HG02588 (cell line): ENCODE measurements at regions not wholly inside any gene's neighbourhood (a gene's known extent, or its start where the extent isn't known, plus 50 kb on each side); places are given as distances from the start of the nearest gene placed in this dataset.
"Not testable (repeated sequence)": the region's sequence is repeated elsewhere in the genome, so short reads cannot be mapped to it uniquely, and the experiment has no call there.

ENCODE experiments used
- ATAC-seq: cut with Tn5 transposase; IDR thresholded peaks from one replicate; pipeline ENCODE4 v1.9.1; 2021; ENCODE audit warnings: mild to moderate bottlenecking, moderate library complexity; ENCODE audit not compliant: unreplicated experiment

DNA sequence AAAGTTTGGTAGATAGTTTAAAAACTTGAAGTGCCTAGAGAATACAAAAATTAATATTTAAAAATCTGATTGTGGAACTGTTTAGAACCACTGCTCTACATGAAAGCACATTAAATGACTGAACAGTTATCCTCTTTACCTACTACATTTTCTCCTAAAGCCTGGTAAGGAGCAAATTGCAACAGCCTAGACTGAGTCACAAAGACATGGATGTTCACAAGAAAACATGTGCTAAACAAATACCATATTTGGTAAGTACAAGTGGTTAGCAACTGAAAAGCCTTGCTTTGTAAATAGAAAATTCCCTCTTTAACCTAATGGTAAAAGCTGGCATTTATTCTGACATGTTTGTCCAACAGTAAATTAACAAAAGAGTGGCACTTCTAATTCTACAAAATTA, 203.1 kb downstream of the FBXO8 start:
- no peak for ATAC-seq

DNA sequence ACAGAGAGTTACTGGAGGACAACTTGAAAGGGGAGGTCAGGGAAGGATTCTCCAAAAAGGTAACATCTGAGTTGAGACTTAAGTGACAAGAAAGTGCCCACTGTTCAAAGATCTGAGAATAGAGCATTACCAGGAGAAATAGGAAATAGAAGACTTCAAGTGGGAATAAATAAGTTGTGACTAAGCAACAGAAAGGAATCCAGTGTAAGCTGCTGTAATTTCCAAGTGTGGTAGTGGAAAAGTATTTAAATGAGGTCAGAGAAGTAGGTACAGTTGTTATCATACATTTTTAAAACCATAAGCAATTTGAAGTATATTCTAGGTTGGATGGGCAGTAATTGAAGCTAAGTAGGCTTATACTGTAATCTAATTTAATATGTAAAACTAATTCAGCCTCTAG, 211.9 kb downstream of the FBXO8 start:
- ATAC-seq = no peak

DNA sequence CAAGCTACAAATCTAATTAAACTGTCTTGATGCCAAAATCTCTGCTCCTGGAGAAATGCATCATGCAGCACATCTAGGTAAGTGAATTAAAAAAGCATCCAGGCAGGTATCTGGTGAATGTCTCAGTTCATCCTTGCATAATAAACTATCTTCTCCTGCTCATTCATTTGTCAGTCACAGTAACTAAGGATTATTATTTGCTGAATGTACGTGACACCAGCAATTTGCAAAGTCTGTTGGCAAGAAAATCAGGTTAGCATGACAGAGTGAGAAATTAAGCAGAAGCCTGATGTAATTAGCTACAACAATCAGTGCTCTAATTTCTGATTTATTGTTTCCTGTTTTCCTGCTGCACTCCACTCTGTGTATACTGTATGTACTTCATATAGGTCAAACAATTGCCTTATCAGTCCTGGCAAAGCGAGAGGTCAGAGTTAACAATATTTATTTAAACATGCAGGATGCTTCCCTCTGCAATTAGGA, 213.6 kb downstream of the FBXO8 start:
- ATAC-seq = no peak

DNA sequence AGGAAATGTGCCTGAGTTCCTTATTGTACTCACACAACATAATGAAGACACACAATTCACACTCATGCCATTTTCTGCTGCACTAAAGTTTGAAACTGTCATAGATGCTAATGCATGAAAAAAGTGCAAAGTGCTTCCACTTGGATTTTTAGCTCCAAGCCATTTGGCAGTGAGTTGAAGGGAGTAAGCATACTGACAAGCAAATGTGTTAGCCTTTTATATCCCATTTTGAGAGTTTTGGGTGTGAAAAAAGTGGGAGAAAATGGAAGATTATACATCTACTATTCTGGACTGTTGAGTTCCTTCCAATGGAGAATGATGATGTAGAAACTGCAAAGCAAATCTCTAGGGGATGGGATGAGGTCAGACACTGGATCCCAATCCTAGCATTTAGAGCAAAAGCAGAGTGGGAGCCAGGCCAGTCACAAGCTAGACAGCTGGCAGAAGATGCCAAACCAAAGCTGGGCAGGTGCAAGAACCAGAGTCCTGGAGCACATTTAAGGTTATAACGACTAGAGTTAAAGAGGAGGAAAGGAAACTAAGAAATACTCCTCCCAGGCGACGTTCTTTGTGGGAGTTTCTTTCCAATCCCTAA, 216.8 kb downstream of the FBXO8 start:
- no peak for ATAC-seq

DNA sequence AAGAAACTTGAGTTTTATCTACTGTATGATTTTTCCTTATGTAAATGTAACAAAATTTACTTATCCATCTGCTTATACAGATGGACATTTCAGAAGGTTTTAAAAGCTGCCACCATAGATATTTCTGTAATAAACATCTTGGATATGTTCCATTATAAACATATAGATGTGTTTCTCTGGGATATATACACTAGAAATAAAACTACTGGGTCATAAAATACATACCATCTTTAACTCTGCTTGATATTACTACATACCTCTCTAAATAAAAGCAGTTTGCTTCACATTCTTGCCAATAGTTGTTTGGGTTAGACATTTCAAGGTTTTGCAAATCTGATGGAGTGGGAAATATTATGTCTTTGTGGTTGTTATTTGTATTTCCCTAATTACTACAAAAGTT, 220.6 kb downstream of the FBXO8 start:
- no peak for ATAC-seq

DNA sequence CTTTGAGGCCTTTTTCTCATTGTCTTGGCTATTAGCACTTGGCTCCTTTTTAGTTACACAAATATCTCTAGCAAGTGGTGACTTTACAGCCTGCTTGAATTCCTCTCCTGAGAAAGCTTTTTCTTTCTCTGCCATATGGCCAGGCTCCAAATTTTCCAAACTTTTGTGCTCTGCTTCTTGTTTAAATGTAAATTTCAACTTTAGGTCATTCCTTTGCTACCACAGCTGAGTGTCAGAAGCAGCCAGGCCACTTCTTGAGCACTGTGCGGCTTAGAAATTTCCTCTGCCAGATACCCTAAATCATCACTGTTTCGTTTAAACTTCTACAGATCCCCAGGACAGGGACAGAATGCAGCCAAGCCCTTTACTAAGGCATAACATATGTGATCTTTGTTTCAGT, 222.4 kb downstream of the FBXO8 start:
- no peak for ATAC-seq

DNA sequence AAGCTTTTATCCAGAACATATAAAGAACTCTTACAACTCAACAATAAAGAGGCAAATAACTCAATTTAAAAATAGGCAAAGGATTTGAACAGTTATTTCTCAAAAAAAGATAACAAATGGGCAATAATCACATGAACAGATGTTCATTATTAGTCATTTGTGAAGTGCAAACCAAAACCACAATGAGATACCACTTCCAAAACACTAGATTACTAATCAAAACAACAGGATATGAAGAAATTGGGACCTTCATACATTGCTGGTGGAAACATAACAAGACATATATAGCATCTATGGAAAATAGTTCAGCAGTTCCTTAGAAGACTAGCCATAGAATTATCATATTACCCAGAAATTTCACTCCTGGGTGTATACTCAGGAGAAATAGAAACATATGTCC, 224.6 kb downstream of the FBXO8 start:
- no peak for ATAC-seq

DNA sequence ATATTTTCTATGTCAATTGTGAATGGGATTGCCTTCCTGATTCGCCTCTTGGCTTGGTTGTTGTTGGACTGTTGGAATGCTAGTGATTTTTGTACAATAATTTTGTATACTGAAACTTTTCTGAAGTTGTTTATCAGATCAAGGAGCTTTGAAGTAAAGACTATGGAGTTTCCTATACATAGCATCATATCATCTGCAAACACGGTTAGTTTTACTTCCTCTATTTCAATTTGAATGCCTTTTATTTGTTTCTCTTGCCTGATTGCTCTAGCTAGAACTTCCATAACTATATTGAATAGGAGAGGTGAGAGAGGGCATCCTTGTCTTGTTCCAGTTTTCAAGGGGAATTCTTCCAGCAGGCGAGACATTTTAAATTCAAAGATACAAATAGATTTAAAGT, 226.5 kb downstream of the FBXO8 start:
- ATAC-seq = no peak

DNA sequence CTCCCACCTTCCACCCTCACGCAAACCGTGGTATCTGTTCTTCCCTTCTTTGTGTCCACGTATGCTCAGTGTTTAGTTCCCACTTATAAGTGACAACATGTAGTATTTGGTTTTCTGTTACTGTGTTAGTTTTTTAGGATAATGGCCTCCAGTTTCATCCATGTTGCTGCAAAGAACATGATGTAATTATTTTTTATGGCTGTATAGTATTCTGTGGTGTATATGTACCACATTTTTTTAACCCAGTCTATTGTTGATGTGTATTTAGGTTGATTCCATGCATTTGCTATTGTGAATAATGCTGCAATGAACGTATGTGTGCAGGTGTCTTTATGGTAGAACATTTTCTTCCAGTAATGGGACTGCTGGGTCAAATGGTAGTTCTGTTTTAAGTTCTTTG, 228.1 kb downstream of the FBXO8 start:
- no peak for ATAC-seq

DNA sequence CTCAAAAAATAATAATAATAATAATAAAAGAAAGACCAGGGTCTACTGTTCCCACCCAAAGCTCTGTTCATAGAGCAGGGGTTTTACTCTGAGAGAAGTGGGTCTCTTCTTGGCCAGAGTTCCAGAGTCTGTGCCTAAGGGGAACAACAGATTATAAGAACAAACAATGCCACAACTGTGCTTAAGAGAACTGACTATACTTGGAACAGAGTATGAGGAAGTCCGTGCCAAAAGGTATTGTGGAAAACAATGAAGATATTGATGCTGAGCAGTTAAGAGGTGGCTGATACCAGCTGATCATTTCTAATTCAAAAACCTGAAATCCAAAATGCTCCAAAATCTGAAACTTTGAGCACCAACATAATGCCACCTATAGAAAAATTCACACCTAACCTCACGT, 229.6 kb downstream of the FBXO8 start:
- no peak for ATAC-seq

DNA sequence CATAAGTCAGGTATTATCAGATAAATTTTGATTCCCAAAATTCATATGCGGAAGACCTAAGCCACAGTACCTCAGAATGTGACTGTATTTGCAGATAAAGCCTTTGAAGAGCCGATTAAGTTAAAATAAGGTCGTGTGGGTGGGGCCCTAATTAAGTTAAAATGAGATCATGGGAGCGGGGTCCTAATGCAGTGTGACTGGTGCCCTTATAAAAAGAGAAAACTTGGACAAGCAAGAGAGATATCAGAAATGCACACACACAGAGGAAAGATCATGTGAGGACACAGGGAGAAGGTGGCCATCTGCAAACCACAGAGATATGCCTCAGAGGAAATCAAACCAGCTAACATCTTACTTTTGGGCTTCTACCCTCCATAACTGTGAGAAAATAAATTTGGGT, 236.1 kb downstream of the FBXO8 start:
- ATAC-seq = no peak

DNA sequence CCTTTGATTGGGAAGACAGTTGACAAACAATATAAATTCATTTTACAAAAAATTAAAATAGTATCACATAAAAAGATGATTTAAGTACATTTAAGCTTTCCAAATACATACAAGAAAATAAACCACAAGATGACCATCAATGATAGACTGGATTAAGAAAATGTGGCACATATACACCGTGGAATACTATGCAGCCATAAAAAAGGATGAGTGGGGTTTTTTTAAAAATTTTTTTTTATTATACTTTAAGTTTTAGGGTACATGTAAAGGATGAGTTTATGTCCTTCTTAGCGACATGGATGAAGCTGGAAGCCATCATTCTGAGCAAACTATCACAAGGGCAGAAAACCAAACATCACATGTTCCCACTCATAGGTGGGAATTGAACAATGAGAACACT, 237.6 kb downstream of the FBXO8 start:
- not testable (repeated sequence) for ATAC-seq

DNA sequence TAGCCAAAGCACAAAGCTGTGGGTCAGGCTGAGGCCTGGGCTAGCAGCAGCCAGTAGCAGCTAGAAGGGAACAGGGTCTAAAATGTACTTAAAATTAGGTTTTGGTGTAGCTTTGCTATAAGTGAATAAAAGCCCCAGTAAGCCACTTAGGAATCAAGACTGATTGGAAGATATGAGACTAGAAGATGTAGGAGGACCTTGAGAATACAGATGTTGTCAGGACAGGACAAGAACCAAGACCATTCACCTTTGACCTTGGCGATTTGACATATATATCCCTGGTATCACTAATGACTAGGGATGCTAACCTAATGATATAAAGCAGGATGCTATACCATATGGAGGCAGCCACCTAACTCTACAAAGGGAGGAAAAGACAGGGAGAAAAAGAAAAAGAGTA, 238.1 kb downstream of the FBXO8 start:
- ATAC-seq = no peak

DNA sequence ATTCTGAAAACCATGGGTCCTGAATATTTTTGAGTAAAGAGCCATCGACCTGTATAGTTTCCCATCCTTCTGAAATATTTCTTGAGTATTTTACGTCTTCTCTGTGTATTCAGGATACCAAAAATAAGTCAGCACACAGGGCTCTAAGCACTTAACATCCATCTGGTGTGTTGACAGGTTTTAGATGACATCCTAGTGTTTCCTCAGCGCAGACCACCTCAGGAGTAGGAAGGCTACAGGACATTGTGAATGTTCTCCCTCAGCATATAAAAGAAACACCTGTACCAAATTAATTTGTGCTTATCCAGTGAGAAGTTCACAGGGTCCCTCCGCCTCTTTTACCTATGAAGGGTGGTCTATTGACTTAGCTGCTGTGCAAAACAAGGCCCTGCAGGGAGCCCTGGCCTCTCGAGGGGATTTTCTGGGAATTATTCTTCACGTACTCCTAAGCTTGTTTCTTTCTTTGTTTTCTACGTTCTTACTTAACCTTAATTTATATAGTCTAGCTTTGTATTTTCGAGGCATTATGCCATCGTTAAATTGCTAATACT, 241.8 kb downstream of the FBXO8 start:
- no peak for ATAC-seq

DNA sequence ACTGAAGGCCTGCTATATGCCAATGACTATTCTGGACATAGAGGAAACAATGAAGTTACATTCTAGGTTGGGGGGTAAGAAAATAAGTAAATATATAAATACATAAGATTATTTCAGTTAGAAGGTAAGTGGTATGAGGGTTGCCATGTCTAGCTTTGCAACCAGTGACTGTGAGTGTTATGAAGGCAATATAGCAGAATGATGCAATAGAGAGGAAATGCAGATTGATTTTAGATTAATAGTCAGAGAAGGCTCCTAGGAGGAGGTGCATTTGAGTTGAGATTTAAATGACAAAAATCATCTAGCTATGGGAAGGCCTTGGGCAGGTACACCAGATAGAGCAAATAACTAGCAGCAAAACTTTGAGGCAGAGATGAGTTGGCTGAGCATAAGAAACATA, 243.2 kb downstream of the FBXO8 start:
- no peak for ATAC-seq

DNA sequence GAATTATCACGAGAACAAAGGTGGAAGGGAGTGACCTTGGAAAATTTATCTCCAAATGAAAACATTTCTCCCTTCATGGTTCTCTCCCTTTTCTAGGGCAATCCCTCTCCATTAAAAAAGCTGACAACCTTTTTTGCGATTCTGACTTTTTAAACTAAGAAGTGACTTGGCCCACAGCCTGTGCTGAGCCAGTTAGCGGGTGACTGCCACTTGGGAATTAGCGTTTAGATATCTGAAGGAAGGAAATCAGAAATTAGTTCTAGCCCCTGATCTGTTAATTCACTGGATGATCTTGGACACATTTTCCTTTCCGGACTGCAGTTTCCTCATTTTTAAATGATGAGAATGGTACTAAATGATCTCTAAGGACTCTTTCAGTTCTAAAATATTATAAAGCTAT, 245.0 kb downstream of the FBXO8 start:
- ATAC-seq = no peak

DNA sequence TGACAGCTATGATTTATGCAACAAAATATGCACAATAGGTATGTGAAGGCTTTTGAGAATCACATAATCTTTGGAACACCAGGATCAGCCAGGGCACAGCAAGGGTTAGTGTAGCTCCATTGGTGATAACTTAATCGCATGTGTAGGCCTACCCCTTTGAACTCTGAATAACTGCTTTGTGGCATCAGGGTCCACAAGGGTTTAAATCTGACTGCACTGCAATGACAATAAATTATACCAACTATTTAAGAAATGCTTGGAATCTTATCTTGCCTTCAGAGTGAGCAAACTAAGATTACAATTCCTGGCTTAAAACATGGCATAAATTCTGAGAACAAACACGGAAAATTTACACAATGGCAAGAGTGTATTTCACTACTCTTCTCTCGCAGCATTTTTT, 245.8 kb downstream of the FBXO8 start:
- ATAC-seq = no peak

DNA sequence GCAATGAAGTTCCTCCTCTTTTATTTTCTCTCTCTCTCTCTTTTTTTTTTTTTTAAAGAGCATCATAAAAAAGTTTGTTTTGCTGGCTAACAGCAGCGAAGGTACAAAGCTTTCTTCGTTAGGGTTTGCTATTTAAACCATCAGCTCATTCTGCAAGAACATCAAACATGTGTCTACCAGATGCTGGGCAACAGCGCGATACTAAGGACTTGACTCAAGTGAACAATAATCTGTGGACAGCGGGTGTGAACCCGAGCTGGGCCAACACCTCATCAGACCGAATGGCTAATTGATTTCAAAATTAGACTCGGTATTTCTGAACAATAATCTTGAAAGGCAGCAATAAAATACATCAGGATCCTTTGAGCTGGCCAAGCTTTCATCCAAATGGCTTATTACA, 246.4 kb downstream of the FBXO8 start:
- no peak for ATAC-seq

DNA sequence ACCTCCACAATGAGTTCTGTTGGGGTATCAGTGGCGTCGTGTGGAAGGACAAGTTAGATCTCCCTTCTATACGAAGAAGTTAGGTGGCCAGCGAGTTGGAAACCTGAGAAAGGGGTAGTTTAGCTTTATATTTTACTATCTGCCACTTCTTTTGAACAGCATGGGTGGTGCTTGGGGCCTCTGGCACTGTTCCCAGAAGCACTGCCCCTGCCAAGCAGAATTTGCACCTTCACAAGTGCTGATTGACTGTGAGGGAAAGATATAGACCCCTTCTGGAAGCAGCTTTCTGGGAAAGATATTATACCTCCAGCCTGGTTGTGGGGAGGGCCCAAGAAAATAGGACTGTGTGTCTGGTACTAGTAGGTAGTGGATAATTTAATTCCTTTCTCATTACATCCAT, 246.9 kb downstream of the FBXO8 start:
- no peak for ATAC-seq

DNA sequence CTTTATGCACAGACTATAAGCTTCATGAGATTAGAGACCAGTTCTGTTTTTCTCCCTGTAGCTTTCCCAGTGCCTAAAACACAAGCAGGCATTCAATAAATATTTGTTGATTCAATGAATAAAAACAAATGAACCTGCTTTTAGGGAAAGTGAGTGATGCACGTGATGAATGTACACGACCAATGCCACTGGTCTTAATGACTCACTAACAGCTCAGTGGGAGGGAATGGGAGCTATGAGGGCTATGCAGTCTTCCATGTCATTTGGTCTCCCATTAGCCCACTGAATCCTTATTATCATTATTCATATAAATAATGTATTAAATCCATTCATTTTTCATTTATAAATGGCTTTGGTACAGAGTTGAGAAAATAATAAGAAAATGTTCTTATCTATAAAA, 247.4 kb downstream of the FBXO8 start:
- ATAC-seq = no peak

DNA sequence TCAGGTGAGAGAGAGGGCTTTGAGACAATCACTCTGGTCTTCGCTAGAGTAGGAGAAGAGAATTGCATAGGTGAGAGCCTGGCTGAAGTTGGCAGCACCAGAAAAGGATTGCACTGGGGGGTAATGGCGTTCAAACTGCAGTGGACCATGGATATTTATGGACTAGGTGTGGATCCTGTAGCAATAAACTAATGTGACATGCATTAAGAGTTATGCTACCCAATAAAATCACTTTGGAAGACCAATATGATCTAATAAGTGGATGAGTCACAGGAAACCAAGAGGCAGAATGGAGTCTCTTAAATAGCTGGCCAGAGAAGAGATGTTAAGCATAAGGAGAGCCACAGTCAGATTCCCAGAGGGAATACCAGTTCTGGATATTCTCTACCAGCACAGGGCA, 259.8 kb downstream of the FBXO8 start:
- ATAC-seq = no peak

DNA sequence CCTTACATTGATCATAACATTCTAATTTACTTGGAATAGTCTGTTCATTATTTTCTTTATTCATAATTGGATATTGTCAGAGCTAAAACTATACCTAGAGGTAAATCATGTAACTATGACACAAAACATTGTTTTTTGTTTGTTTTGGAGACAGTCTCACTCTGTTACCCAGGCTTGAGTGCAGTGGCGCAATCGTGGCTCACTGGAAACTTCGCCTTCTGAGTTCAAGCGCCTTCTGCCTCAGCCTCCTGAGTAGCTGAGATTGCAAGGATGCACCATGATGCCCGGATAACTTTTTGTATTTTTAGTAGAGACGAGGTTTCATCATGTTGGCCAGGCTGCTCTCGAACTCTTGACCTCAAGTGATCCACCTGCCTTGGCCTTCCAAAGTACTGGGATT, 265.2 kb downstream of the FBXO8 start:
- ATAC-seq = no peak

DNA sequence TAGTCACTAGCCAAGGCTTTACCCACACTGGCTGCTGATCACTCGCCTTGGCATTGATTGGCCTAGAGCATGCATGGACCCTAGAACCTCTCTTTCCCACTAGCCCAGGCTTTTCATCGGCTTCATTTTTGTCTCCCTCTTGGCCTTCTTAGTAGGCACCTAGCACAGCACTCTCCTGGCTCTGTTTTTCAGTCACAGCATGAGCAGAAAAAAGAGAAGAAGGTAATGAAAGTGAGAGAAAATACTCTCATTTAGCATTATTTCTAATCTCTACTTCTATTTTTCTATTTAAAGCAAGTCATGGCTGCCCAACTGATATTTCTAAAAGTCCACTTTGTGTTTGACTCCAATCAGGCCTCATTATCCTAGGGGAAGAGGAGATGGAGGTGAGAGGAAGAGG, 267.2 kb downstream of the FBXO8 start:
- ATAC-seq = no peak
